GM20000 (cell line): ENCODE measurements at regions not wholly inside any gene's neighbourhood (a gene's known extent, or its start where the extent isn't known, plus 50 kb on each side); places are given as distances from the start of the nearest gene placed in this dataset.
A peak's percentile ranks its signal among the peaks of the same experiment; 100 is the strongest.

ENCODE experiments used
- DNase-seq: peaks from one replicate; pipeline ENCODE4 v3.0.0; 2012; ENCODE audit warnings: low spot score
- TF ChIP-seq, protein P1 (sequence below): IDR thresholded peaks from 2 replicates; pipeline ENCODE4 v1.5.1; 2012; ENCODE audit warnings: mild to moderate bottlenecking, control low read depth; ENCODE audit errors: extremely low read depth, missing control alignments

DNA sequence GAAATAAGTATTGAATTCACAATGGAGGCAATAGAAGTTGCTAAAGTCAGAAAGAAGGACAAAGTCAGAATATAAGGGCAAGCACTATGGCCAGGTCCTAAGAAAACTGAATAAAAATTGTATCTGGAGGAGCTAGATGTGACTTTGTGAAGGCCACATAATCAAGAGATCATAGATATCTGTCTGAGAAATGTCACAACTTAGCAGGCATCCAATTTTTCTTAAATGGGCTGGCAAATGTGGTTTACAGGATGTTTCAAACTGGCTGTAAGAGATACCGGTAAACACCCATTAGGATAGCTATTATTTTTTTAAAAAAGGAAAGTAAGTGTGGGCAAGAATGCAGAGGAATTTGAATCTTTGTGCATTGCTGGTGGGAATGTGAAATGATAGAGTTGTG lies 303.1 kb upstream of the CHORDC1 start:
- TF ChIP-seq, protein P1, sequence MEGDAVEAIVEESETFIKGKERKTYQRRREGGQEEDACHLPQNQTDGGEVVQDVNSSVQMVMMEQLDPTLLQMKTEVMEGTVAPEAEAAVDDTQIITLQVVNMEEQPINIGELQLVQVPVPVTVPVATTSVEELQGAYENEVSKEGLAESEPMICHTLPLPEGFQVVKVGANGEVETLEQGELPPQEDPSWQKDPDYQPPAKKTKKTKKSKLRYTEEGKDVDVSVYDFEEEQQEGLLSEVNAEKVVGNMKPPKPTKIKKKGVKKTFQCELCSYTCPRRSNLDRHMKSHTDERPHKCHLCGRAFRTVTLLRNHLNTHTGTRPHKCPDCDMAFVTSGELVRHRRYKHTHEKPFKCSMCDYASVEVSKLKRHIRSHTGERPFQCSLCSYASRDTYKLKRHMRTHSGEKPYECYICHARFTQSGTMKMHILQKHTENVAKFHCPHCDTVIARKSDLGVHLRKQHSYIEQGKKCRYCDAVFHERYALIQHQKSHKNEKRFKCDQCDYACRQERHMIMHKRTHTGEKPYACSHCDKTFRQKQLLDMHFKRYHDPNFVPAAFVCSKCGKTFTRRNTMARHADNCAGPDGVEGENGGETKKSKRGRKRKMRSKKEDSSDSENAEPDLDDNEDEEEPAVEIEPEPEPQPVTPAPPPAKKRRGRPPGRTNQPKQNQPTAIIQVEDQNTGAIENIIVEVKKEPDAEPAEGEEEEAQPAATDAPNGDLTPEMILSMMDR, result no peak

DNA sequence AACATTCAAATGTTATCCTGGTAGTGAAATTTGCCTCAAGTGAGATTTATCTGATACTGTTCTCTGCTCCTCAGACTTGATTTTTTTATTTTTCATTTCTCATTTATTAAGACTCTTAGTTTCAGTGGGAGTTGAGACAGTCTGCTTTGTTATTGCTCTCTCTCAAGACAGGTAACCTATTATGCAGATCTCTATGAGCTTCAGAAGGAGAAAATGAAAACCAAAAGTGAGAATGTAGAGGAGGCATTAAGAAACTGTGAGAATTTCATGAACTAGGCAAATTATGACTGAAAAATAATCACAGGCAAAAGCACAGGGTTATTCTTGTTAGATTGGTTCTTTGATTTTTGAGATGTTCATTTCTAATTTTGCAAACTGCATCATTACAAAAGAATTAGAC lies 290.0 kb upstream of the CHORDC1 start:
- TF ChIP-seq, protein P1, result no peak
- peak; percentile 2 for DNase-seq

More for the DNA sequence above, 303.1 kb upstream of the CHORDC1 start:
- DNase-seq, result no peak

DNA sequence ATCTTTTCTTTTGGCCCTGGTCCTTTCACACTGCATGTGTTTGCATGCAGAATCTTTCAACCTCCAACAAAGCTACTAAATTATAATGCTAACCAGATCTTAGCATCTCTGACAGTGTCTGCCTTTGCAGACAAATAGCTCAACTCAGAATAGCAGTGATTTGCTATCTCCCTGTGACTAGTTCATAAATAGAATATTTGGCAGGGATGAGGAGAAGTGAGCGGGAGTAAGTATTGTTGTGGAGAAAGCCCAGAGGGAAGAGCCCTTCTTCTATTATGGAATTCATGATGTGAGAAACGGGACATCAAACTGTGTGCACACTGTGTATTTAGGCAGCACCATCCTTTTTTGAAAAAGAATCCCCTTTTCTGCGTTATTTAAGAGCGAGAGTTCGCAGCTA lies 288.0 kb upstream of the CHORDC1 start:
- TF ChIP-seq, protein P1, result no peak

DNA sequence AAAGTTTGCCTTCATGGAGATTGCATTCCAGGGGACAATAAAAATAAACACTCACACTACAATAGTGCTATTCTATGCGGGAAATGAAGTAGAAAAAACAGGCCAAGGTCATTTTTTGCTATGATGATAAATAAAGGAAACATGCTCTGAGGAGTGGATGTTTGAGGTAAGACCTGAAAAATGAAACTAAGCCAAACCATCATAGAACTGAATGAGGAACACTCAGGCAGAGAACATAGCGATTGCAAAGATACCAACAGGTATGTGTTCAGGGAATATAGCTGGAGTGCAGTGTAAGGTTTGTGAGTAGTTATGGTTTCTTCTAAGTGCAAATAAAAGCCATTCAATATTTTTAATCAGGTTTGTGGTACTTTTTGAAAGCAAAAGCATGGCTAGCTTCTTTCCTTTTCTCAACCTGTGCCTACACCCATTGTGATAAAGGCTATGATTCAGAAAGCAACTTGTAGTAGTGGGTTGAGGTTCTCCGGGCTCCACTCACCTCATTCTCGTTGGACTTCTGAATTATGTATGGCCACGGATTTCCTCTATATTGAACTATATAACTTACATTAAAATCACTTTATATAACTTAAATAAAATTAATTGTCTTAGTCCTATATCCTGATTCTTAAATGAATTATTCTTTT lies 278.2 kb upstream of the CHORDC1 start:
- no peak for DNase-seq
- TF ChIP-seq, protein P1, result no peak

More for the DNA sequence above, 288.0 kb upstream of the CHORDC1 start:
- DNase-seq, result no peak

DNA sequence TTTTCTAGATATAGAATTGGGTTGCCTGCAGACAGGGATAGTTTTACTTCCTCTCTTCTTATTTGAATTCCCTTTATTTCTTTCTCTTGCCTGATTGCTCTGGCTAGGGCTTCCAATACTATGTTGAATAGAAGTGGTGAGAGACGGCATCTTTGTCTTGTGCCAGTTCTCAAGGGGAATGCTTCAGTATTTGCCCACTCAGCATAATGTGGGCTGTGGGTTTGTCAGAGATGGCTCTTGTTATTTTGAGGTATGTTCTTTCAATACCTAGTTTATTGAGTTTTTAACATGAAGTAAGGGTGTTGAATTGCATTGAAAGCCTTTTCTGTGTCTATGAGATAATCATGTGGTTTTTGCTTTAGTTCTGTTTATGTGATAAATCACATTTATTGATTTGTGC lies 273.9 kb upstream of the CHORDC1 start:
- TF ChIP-seq, protein P1, result no peak
- no peak for DNase-seq

DNA sequence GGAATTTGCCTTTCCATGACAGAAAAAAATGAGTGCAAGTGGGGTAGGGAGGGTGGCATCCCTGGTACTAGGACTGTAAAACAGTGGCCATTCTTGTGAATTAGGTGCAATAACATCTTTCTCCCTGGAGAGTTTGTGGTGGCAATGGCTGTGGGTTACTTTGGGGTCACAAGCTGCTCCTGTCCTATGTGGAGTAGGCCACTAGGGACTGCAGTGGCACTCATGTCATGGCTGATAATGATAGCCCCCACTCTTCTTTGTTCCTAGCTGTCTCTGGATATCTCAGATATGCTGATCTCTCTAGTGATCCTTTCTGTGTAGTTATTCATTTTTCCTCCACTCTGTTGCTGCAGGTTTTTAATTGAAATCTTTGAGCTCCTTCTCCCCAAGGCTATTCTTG lies 270.5 kb upstream of the CHORDC1 start:
- TF ChIP-seq, protein P1, result no peak
- no peak for DNase-seq

DNA sequence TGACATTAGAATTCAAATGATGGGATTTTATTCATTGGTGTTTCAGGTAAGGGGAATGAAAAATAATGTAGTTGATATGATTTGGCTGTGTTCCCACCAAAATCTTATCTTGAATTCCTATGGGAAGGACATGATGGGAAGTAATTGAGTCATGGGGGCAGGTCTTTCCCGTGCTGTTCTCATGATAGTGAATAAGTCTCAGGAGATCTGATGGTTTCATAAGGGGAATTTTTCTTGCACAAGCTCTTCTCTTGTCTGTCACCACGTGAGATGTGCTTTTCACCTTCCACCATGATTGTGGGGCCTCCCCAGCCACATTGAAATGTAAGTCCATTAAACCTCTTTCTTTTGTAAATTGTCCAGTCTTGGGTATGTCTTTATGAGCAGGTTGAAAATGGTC lies 268.6 kb upstream of the CHORDC1 start:
- DNase-seq, result no peak
- TF ChIP-seq, protein P1, result no peak
